ENCODE measurements at regions not wholly inside any gene's neighbourhood (a gene's known extent, or its start where the extent isn't known, plus 50 kb on each side); places are given as distances from the start of the nearest gene placed in this dataset.

DNA sequence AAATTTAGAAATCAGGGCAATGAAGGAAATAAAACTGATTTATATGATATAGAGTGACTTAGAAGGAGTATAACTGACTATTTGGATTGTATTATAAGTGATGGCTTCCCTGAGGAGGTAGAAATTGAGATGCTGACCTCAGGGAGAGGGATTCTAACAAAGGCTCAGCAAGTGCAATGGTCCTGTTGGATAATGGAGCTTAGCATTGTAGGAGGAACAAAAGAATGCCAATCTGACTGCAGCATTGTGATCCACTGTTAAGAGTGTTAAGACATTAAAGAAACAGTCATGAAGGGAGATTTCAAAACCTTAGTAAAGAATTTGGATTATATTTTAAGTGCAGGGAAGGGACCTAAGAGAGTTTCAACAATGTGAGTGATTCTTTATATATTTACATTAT lies 158.4 kb upstream of the NAALADL2 start:
- Histone ChIP-seq H3K9me3 (ENCODE audit: control insufficient read depth, insufficient read depth, low read length) (no peaks in the 10 kb centered on the region), H3K4me3 (ENCODE audit: low read depth, low read length) (no peak overlapping the region), H3K27me3 (ENCODE audit: control insufficient read depth, insufficient read depth, low read length) (no peaks in the 10 kb centered on the region), H3K9ac (ENCODE audit: low read depth, low read length) (no peak overlapping the region), H3K36me3 (ENCODE audit: control insufficient read depth, insufficient read depth, low read length) (no peaks in the 10 kb centered on the region), H3K4me1 (ENCODE audit: control insufficient read depth, insufficient read depth, low read length) (peaks cover 4% of the 10 kb centered on the region)

DNA sequence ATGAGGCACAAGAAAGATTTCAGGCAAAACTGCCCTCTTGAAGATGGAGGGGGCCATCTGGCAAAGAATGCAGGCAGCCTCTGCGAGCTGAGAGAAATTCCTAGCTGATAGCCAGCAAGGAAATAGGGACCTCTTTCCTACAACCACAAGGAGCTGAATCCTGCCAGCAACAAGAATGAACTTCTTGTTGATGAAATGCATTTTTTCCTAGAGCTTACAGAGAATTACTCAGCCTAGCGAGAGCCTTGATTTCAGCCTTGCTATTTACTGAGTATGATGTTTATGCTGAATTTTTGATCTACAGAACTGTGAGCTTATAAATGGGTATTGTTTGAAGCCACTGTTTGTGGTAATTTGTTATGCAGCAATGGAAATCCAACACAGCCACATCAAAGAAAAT lies 148.5 kb upstream of the NAALADL2 start:
- Histone ChIP-seq H3K4me1 (ENCODE audit: control insufficient read depth, insufficient read depth, low read length) (no peaks in the 10 kb centered on the region), H3K36me3 (ENCODE audit: control insufficient read depth, insufficient read depth, low read length) (no peaks in the 10 kb centered on the region), H3K27me3 (ENCODE audit: control insufficient read depth, insufficient read depth, low read length) (no peaks in the 10 kb centered on the region), H3K9ac (ENCODE audit: low read depth, low read length) (no peak overlapping the region), H3K4me3 (ENCODE audit: low read depth, low read length) (no peak overlapping the region), H3K9me3 (ENCODE audit: control insufficient read depth, insufficient read depth, low read length) (no peaks in the 10 kb centered on the region)

DNA sequence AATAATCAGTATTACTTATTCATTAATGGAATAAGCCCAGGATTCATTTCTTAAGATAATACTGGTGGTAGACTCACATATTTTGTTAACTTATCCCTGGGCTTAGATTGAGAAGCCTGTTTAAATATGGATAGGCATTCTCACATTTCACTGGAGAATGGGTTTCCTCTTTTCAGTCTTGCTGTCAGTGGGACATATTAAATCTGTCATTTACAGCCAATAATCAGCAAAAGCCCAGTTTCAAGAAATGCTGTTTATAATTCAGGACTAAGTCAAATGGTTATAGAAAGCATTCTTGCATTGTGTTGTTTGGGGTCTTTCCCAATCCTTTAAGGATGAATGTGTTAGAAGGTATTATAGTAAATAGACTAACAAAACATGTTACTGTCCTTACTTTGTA lies 143.7 kb upstream of the NAALADL2 start:
- no peak overlapping the region for H3K9ac ChIP-seq (ENCODE audit: low read depth, low read length)
- no peaks in the 10 kb centered on the region for H3K27me3 ChIP-seq (ENCODE audit: control insufficient read depth, insufficient read depth, low read length)
- H3K4me3 ChIP-seq (ENCODE audit: low read depth, low read length): no peak overlapping the region
- H3K36me3 ChIP-seq (ENCODE audit: control insufficient read depth, insufficient read depth, low read length): no peaks in the 10 kb centered on the region
- no peaks in the 10 kb centered on the region for H3K4me1 ChIP-seq (ENCODE audit: control insufficient read depth, insufficient read depth, low read length)
- H3K9me3 ChIP-seq (ENCODE audit: control insufficient read depth, insufficient read depth, low read length): no peaks in the 10 kb centered on the region

DNA sequence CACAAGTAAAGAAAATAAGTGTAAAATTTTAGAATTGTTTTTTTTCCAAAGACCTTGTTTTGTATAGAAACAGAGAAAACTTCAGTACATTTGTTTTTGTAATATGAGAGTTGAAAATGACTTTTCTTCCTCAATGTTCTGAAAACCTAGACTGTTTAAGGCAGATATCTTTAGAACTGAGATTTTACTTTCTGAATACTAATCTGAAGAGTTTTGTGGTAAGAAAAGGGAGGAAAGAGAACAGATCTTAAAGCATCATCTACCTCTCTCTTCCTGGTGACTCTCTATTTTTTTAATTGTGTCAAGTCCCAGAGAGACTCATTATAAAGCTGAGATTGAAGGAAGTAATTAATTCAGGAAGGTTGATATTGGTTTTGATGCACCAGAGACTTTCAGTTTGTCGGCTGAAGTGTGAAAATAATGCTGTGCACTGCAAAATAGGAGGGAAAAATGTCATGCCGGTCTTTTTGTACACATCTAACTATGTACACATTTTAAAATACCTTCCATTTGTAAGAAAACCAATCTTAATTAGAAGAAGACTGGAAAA lies 142.1 kb upstream of the NAALADL2 start:
- Histone ChIP-seq H3K27me3 (ENCODE audit: control insufficient read depth, insufficient read depth, low read length) (no peaks in the 10 kb centered on the region), H3K4me3 (ENCODE audit: low read depth, low read length) (no peak overlapping the region), H3K9me3 (ENCODE audit: control insufficient read depth, insufficient read depth, low read length) (no peaks in the 10 kb centered on the region), H3K4me1 (ENCODE audit: control insufficient read depth, insufficient read depth, low read length) (no peaks in the 10 kb centered on the region), H3K9ac (ENCODE audit: low read depth, low read length) (no peak overlapping the region), H3K36me3 (ENCODE audit: control insufficient read depth, insufficient read depth, low read length) (no peaks in the 10 kb centered on the region)

DNA sequence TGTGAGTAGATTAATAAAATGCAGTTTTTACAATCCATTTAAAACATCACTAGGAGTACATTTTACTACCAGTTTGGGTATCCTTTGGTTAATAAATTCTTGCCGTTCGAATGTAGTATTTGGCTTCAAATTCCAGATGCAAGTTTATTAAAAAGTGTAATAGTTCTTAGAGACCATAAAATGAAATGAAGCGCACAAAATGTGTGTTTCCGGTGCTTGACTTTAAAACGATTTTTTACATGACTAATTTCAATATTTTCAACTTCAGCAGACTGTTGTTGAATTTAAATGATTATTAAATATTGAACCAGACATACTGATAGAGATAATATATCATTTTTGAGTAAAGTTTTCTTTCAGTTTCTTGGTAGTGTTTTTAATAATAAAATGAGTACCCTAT lies 138.4 kb upstream of the NAALADL2 start:
- Histone ChIP-seq H3K4me3 (ENCODE audit: low read depth, low read length) (no peak overlapping the region), H3K27me3 (ENCODE audit: control insufficient read depth, insufficient read depth, low read length) (no peaks in the 10 kb centered on the region), H3K9ac (ENCODE audit: low read depth, low read length) (no peak overlapping the region)

DNA sequence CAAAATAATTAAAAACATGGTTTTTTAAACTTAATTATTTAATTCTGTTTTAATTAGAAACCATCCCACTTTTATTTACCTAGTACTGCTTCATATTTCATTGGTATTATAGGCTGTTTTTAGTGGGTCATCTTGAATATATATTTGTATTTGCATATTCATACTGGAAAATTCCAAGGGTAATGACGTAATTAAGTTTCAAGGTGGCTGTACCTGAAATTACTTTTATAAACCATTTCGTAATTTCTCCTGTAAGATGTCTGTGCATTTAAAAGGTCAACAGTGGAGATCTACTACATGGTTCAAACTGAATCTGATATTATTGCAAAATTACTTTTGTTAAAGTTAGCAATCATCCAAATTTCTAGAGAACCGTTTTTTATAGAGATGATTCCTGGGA lies 133.8 kb upstream of the NAALADL2 start:
- Histone ChIP-seq H3K9ac (ENCODE audit: low read depth, low read length) (no peak overlapping the region), H3K36me3 (ENCODE audit: control insufficient read depth, insufficient read depth, low read length) (no peaks in the 10 kb centered on the region), H3K4me3 (ENCODE audit: low read depth, low read length) (no peak overlapping the region), H3K27me3 (ENCODE audit: control insufficient read depth, insufficient read depth, low read length) (no peaks in the 10 kb centered on the region), H3K9me3 (ENCODE audit: control insufficient read depth, insufficient read depth, low read length) (no peaks in the 10 kb centered on the region), H3K4me1 (ENCODE audit: control insufficient read depth, insufficient read depth, low read length) (no peaks in the 10 kb centered on the region)

More for the DNA sequence above, 138.4 kb upstream of the NAALADL2 start:
- H3K9me3 ChIP-seq (ENCODE audit: control insufficient read depth, insufficient read depth, low read length): no peaks in the 10 kb centered on the region
- no peaks in the 10 kb centered on the region for H3K4me1 ChIP-seq (ENCODE audit: control insufficient read depth, insufficient read depth, low read length)
- no peaks in the 10 kb centered on the region for H3K36me3 ChIP-seq (ENCODE audit: control insufficient read depth, insufficient read depth, low read length)

DNA sequence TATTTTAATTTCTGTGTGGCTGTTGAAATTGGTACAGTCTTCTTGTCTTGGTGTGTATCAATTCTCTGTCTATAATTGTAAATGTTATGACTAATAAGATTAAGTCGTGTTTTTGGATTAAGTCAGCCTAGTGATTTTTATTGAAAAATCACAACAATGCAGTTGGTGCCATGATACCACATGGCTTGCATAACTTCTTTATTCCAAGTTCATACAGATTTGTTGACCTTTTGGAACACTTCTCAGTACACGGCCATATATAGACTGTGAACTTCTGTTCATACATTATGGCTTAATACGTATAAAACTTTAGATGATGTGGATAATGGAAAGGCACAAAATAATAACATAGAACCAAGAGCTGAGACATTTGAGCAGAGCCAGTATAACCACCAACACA lies 121.2 kb upstream of the NAALADL2 start:
- H3K9ac ChIP-seq (ENCODE audit: low read depth, low read length): no peak overlapping the region
- no peaks in the 10 kb centered on the region for H3K9me3 ChIP-seq (ENCODE audit: control insufficient read depth, insufficient read depth, low read length)
- H3K27me3 ChIP-seq (ENCODE audit: control insufficient read depth, insufficient read depth, low read length): no peaks in the 10 kb centered on the region
- no peak overlapping the region for H3K4me3 ChIP-seq (ENCODE audit: low read depth, low read length)
- H3K4me1 ChIP-seq (ENCODE audit: control insufficient read depth, insufficient read depth, low read length): no peaks in the 10 kb centered on the region
- H3K36me3 ChIP-seq (ENCODE audit: control insufficient read depth, insufficient read depth, low read length): no peaks in the 10 kb centered on the region

DNA sequence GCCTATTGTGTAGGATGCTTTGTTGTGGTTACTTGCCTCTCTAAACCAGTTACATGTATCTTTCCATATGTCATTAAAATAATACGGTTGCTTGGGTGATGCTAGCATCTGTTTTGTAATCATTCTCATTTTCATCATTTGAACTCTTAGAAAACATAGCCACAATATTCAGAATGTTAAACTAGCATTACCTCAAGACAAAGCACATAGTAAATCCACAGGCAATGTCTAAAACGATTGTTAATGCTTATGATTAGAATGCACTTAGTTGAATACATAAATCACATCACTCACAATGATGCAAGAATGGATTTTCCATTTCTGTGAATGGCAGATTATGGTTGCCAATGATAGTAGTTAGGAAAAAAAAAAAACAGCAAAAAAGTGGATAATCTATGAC lies 110.0 kb upstream of the NAALADL2 start:
- H3K4me3 ChIP-seq (ENCODE audit: low read depth, low read length): no peak overlapping the region
- H3K9ac ChIP-seq (ENCODE audit: low read depth, low read length): no peak overlapping the region
- no peaks in the 10 kb centered on the region for H3K27me3 ChIP-seq (ENCODE audit: control insufficient read depth, insufficient read depth, low read length)
- no peaks in the 10 kb centered on the region for H3K36me3 ChIP-seq (ENCODE audit: control insufficient read depth, insufficient read depth, low read length)
- H3K4me1 ChIP-seq (ENCODE audit: control insufficient read depth, insufficient read depth, low read length): no peaks in the 10 kb centered on the region
- H3K9me3 ChIP-seq (ENCODE audit: control insufficient read depth, insufficient read depth, low read length): no peaks in the 10 kb centered on the region

DNA sequence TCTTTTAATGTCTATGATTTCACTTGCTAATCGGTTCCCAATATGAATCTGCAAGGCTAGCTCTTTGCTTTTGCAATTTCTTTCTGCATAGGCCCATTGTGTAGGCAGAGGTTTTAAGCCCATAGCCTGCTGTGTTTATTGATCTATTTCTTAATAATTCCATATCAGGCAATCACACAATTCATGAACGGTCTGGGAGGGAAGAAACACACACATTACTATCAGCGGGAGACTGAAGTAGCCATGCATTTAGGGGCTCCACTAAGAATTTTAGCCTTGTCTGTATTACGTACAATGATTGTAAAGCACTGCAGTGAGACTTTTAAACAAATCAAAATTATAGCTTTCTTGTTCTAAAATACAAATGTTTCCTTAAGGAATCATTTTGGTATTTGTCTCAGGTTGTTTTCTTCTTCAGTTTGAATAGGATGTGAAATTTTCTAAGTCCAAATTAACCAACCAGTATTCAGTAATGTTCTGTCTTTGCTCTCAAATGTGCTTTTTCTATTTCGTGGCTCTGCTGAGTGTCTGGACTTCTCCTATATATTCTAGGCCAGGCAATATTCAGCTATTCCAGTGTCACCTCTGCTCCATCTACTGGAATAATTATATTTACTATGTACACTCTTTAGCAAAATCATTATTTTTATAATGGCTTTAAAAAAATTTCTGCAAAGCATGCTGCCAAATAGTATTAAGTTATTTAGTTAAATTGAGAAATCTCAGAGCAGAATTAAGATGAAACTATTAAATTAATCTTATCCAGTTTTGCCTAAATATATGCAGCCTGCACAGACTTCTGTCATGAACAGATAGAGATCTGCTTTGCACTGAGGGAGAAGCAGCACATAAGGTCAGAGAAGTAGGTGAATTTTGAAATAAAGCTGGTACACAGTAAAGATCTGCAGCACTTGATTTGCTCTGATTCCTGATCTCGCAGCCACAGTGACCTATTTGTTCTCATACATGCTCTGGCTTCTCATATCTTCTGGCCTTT lies 103.0 kb upstream of the NAALADL2 start:
- H3K27me3 ChIP-seq (ENCODE audit: control insufficient read depth, insufficient read depth, low read length): no peaks in the 10 kb centered on the region
- no peak overlapping the region for H3K4me3 ChIP-seq (ENCODE audit: low read depth, low read length)

DNA sequence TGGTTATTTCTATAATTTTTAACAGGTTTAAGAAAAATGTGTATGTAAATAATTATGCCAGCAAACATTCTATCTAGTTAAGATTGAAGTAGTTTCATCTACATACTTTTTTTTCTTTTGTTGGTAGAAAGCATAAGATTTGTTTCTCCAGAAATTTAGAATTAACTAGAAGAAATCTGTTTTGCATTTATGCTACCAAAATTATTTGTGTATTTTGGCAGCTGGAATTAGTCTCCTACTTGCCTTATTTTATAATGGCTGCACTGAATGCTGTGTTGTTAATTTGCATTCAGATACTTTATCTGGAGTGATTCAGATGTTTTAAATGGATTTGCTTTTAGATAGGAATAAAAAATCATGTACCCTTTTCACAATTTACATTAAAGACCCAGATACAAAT lies 100.2 kb upstream of the NAALADL2 start:
- Histone ChIP-seq H3K9ac (ENCODE audit: low read depth, low read length) (no peak overlapping the region), H3K9me3 (ENCODE audit: control insufficient read depth, insufficient read depth, low read length) (no peaks in the 10 kb centered on the region), H3K4me1 (ENCODE audit: control insufficient read depth, insufficient read depth, low read length) (no peaks in the 10 kb centered on the region), H3K36me3 (ENCODE audit: control insufficient read depth, insufficient read depth, low read length) (no peaks in the 10 kb centered on the region), H3K27me3 (ENCODE audit: control insufficient read depth, insufficient read depth, low read length) (no peaks in the 10 kb centered on the region), H3K4me3 (ENCODE audit: low read depth, low read length) (no peak overlapping the region)

More for the DNA sequence above, 103.0 kb upstream of the NAALADL2 start:
- H3K9ac ChIP-seq (ENCODE audit: low read depth, low read length): no peak overlapping the region
- H3K4me1 ChIP-seq (ENCODE audit: control insufficient read depth, insufficient read depth, low read length): no peaks in the 10 kb centered on the region
- no peaks in the 10 kb centered on the region for H3K36me3 ChIP-seq (ENCODE audit: control insufficient read depth, insufficient read depth, low read length)
- H3K9me3 ChIP-seq (ENCODE audit: control insufficient read depth, insufficient read depth, low read length): no peaks in the 10 kb centered on the region

DNA sequence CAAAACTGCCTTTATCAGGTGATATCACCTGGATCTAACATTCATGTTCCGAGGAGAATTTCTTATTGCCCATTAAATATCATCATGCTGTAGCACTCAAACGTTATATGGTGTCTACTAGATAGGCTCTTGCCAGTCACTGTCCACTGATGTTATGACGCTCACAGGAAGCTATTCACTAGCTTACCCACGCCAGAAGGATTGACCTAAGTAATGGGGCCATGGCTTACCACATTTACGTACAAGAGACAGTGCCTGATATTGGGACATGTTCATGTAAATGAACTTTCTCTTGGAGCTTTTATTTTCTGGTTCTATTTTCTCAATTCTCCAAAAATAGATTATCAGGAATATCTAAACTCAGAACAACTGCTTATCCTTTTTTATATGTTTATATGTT lies 91.7 kb upstream of the NAALADL2 start:
- H3K9me3 ChIP-seq (ENCODE audit: control insufficient read depth, insufficient read depth, low read length): no peaks in the 10 kb centered on the region
- H3K36me3 ChIP-seq (ENCODE audit: control insufficient read depth, insufficient read depth, low read length): no peaks in the 10 kb centered on the region
- no peaks in the 10 kb centered on the region for H3K4me1 ChIP-seq (ENCODE audit: control insufficient read depth, insufficient read depth, low read length)
- no peak overlapping the region for H3K4me3 ChIP-seq (ENCODE audit: low read depth, low read length)
- no peaks in the 10 kb centered on the region for H3K27me3 ChIP-seq (ENCODE audit: control insufficient read depth, insufficient read depth, low read length)
- no peak overlapping the region for H3K9ac ChIP-seq (ENCODE audit: low read depth, low read length)

DNA sequence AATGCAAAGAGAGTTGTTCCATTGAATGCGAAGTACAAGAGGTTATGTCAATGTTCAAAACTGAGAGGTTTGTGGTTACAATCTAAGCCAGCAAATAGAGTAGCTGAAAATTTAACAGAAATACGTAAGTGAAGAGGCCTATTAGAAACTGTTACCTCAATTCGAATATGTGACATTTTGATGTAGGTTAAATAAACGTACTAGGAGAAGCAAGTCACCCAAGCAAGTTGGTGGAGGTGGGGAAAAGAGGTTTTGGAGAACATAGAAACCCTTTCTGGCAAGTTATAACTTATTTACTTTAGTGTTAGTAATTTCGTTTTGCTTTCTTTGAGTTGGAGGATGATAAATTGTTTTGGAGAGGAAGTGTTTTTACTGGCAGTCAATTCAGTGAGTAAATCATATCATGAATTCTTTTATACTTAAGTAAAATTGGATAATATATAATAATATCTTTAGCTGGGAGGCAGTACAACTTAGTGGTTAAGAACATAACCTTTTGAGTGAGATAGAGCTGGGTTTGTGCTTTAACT lies 91.2 kb upstream of the NAALADL2 start:
- no peak overlapping the region for H3K9ac ChIP-seq (ENCODE audit: low read depth, low read length)
- no peak overlapping the region for H3K4me3 ChIP-seq (ENCODE audit: low read depth, low read length)
- no peaks in the 10 kb centered on the region for H3K9me3 ChIP-seq (ENCODE audit: control insufficient read depth, insufficient read depth, low read length)
- no peaks in the 10 kb centered on the region for H3K27me3 ChIP-seq (ENCODE audit: control insufficient read depth, insufficient read depth, low read length)
- H3K4me1 ChIP-seq (ENCODE audit: control insufficient read depth, insufficient read depth, low read length): no peaks in the 10 kb centered on the region
- no peaks in the 10 kb centered on the region for H3K36me3 ChIP-seq (ENCODE audit: control insufficient read depth, insufficient read depth, low read length)

All from iPS-15b (cell line).